D721Med (cell line): ENCODE measurements at regions not wholly inside any gene's neighbourhood (a gene's known extent, or its start where the extent isn't known, plus 50 kb on each side); places are given as distances from the start of the nearest gene placed in this dataset.

ENCODE experiments used
- DNase-seq: peaks from one replicate; pipeline ENCODE4 v3.0.0; 2011; ENCODE audit warnings: low spot score; ENCODE audit not compliant: insufficient read length
- FAIRE-seq: peaks from 2 replicates; lab custom pipeline; 2011; peaks lifted over from hg19 to GRCh38; lab: Jason Lieb, UNC
- CTCF ChIP-seq: IDR thresholded peaks from 2 replicates; pipeline ENCODE4 v1.5.1; 2012; ENCODE audit warnings: mild to moderate bottlenecking, control low read depth; ENCODE audit not compliant: insufficient read depth; ENCODE audit errors: missing control alignments

DNA sequence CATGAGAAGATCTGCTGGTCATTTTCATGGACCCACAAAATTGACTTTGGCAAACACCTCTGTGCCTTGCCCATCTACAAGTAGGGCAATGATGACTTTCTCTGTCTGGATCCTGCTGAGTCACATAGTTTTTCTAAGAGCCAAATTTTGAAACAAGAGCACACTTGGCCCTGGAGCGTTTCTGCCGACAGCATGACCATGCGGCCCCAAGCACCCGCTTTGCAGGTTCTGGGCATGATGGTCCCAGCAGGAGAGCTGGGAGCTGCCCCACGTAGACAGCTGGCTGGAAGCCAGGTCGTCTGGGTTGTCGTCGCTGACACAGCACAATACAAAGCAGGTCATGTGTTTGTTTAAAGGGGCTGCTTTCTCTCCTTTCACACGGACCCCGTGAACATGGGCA, 159.8 kb downstream of the SYK start:
- no peak for TF ChIP-seq CTCF
- DNase-seq = no peak
- FAIRE-seq = no peak

- DNase-seq = no peak
- TF ChIP-seq CTCF = no peak
- FAIRE-seq = no peak
Measured at GRCh38 chr9:90964101-90965020, 162.7 kb downstream of the SYK start.

- no peak for FAIRE-seq
- DNase-seq = no peak
Measured at GRCh38 chr9:90965226-90966030, 163.8 kb downstream of the SYK start.

GRCh38 chr9:90966031-90966290, 164.3 kb downstream of the SYK start:
- TF ChIP-seq CTCF = no peak
- DNase-seq = no peak
- FAIRE-seq = no peak

More at GRCh38 chr9:90965226-90966030, 163.8 kb downstream of the SYK start:
- no peak for TF ChIP-seq CTCF

GRCh38 chr9:90966480-90967144, 165.0 kb downstream of the SYK start:
- FAIRE-seq (no peak), DNase-seq (no peak)
- no peak for TF ChIP-seq CTCF

DNA sequence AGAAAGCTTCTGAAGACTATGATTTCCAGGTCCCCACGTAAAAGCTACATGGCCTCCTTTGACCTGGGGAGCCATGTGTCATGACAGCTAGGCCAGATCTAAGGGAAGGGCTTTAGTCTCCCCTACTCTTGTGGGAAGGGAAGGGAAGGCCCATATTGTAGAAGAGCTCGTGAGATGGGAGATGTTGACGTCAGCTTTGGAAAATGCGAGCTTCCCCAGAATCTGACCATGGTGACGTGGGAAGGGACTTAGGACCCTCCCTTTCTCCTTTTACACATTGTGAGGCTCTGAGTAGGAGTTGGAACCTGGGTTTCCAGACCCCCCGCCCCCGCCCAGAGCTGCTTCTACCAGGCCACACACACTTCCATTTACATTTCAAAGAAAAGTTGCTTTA, 165.5 kb downstream of the SYK start:
- DNase-seq (no peak), FAIRE-seq (no peak)
- no peak for TF ChIP-seq CTCF
